Prostate gland (tissue), 2 donors: ENCODE measurements at regions not wholly inside any gene's neighbourhood (a gene's known extent, or its start where the extent isn't known, plus 50 kb on each side); places are given as distances from the start of the nearest gene placed in this dataset.

Experiments used
- POLR2AphosphoS5 ChIP-seq: sonication (generic); formaldehyde crosslinking; IDR thresholded peaks from one replicate; pipeline ENCODE4 v1.6.1; 2017; ENCODE audit warnings: antibody characterized with exemption
- TF ChIP-seq, protein P1 (sequence below), 4 experiments: fragments of 200-600 bp in 2 of 4; fragments of 450-650 bp in 2 of 4; sonication (generic) in 2 of 4; IDR thresholded peaks; 1 replicate in 3 of 4; 2 replicates in 1 of 4; pipeline ENCODE4 v1.5.1; 2016 to 2019; ENCODE audit warnings: antibody characterized with exemption in 4 of 4, mild to moderate bottlenecking in 2 of 4, moderate library complexity in 2 of 4

DNA sequence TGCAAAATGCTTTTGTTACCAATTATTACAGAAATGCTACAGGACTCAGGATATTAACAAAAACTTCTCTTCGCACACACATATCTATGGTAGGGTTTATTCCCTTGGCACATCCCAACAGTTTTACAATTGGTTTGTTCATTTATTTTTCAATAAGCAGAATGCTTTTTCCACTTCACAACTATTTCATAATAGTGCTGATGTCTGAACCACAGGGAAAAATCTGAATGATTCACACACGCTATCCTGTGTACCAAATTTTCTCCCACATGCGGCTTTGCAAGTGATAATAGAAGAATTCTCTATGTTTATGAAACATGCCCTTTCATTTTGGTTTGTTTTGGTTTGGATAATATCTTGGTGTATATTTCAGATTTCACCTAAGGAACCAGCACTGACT, 725.7 kb upstream of the TENM3 start:
- TF ChIP-seq, protein P1, sequence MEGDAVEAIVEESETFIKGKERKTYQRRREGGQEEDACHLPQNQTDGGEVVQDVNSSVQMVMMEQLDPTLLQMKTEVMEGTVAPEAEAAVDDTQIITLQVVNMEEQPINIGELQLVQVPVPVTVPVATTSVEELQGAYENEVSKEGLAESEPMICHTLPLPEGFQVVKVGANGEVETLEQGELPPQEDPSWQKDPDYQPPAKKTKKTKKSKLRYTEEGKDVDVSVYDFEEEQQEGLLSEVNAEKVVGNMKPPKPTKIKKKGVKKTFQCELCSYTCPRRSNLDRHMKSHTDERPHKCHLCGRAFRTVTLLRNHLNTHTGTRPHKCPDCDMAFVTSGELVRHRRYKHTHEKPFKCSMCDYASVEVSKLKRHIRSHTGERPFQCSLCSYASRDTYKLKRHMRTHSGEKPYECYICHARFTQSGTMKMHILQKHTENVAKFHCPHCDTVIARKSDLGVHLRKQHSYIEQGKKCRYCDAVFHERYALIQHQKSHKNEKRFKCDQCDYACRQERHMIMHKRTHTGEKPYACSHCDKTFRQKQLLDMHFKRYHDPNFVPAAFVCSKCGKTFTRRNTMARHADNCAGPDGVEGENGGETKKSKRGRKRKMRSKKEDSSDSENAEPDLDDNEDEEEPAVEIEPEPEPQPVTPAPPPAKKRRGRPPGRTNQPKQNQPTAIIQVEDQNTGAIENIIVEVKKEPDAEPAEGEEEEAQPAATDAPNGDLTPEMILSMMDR (IDR thresholded peaks at IDR 0.05), result no peak
- TF ChIP-seq POLR2AphosphoS5, result no peak
